ENCODE measurements at regions not wholly inside any gene's neighbourhood (a gene's known extent, or its start where the extent isn't known, plus 50 kb on each side); places are given as distances from the start of the nearest gene placed in this dataset.

GRCh38 chr7:81648716-81649115 is 121.1 kb downstream of the HGF start:
- TF ChIP-seq CTCF (optimal IDR thresholded peaks at IDR 0.05 in 1 of 3, IDR thresholded peaks at IDR 0.05 in 1 of 3, conservative IDR thresholded peaks at IDR 0.05 in 1 of 3; ENCODE audit: extremely low read depth in 1 of 3, insufficient read depth in 2 of 3, low read length in 3 of 3) (no peak), EZH2 (IDR thresholded peaks at IDR 0.05; ENCODE audit: low read length) (no peak)
